GM18868 (cell line): ENCODE measurements at regions not wholly inside any gene's neighbourhood (a gene's known extent, or its start where the extent isn't known, plus 50 kb on each side); places are given as distances from the start of the nearest gene placed in this dataset.

Experiments used
- ATAC-seq: cut with Tn5 transposase; IDR thresholded peaks from one replicate; pipeline ENCODE4 v1.9.1; 2021; ENCODE audit warnings: mild to moderate bottlenecking, moderate library complexity; ENCODE audit not compliant: unreplicated experiment

- ATAC-seq = no peak
Observed at GRCh38 chr14:44030831-44031383, 476.2 kb downstream of the FSCB start.

- ATAC-seq = no peak
Observed at GRCh38 chr14:44029933-44030332, 477.1 kb downstream of the FSCB start.

GRCh38 chr14:44027397-44027796 is 479.7 kb downstream of the FSCB start:
- ATAC-seq = peak; percentile 91

- no peak for ATAC-seq
Observed at GRCh38 chr14:44010595-44010994, 496.5 kb downstream of the FSCB start.

- ATAC-seq = no peak
Observed at GRCh38 chr14:44010071-44010470, 497.0 kb downstream of the FSCB start.

GRCh38 chr14:44009642-44010041 is 497.4 kb downstream of the FSCB start:
- no peak for ATAC-seq

GRCh38 chr14:43988989-43989388 is 518.1 kb downstream of the FSCB start:
- ATAC-seq = no peak

- ATAC-seq = no peak
Observed at GRCh38 chr14:43983721-43984120, 523.4 kb downstream of the FSCB start.

GRCh38 chr14:43981135-43981768 is 525.8 kb downstream of the FSCB start:
- ATAC-seq = no peak

GRCh38 chr14:43956741-43957140 is 550.3 kb downstream of the FSCB start:
- no peak for ATAC-seq

GRCh38 chr14:43949400-43949799 is 557.7 kb downstream of the FSCB start:
- ATAC-seq = no peak

- no peak for ATAC-seq
Observed at GRCh38 chr14:43939836-43940235, 567.2 kb downstream of the FSCB start.

GRCh38 chr14:43938588-43939281 is 568.3 kb downstream of the FSCB start:
- ATAC-seq = no peak

- no peak for ATAC-seq
Observed at GRCh38 chr14:43937001-43937400, 570.1 kb downstream of the FSCB start.

GRCh38 chr14:43934102-43934501 is 573.0 kb downstream of the FSCB start:
- no peak for ATAC-seq

GRCh38 chr14:43914041-43914693 is 592.9 kb downstream of the FSCB start:
- ATAC-seq = no peak

GRCh38 chr14:43903209-43903608 is 603.9 kb downstream of the FSCB start:
- no peak for ATAC-seq

GRCh38 chr14:43901911-43902673 is 605.0 kb downstream of the FSCB start:
- no peak for ATAC-seq

GRCh38 chr14:43900173-43900655 is 606.9 kb downstream of the FSCB start:
- ATAC-seq = no peak

GRCh38 chr14:43898687-43899086 is 608.4 kb downstream of the FSCB start:
- no peak for ATAC-seq

- ATAC-seq = no peak
Observed at GRCh38 chr14:43896044-43896443, 611.0 kb downstream of the FSCB start.
